ENCODE measurements at regions not wholly inside any gene's neighbourhood (a gene's known extent, or its start where the extent isn't known, plus 50 kb on each side); places are given as distances from the start of the nearest gene placed in this dataset.

DNA sequence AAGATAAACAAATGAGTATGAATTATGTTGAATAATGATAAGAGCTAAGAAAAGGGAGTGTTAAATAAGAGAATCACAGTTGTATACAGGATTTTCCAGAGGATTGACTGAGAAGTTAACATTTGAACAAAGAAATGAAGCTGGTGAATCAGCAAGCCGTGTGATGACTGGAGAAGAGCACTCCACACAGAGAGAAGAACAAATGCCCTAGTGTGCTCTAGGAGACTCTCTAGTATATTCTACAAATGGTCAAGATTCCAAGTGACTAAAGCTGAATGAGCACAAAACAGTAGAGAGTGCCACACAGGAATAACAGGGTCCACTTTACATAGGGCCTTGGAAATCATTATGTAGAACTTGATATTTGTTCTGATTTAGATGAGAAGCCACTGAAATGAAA lies 587.1 kb upstream of the ATXN7L3B start:
- TF ChIP-seq HNF4A (conservative IDR thresholded peaks at IDR 0.05) (no peak), TAF1 (conservative IDR thresholded peaks at IDR 0.05) (no peak)
- TF ChIP-seq, protein P1, sequence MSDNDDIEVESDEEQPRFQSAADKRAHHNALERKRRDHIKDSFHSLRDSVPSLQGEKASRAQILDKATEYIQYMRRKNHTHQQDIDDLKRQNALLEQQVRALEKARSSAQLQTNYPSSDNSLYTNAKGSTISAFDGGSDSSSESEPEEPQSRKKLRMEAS (IDR thresholded peaks at IDR 0.05): no peak
